GM23248 (cell line): ENCODE measurements at regions not wholly inside any gene's neighbourhood (a gene's known extent, or its start where the extent isn't known, plus 50 kb on each side); places are given as distances from the start of the nearest gene placed in this dataset.

Experiments used
- DNase-seq: peaks from one replicate; pipeline ENCODE4 v3.0.0-alpha.2; 2015
- H2AFZ ChIP-seq: fragments of 200-600 bp; sonication (generic); 2 replicates; pipeline ENCODE4 v1.6.1; 2016; ENCODE audit warnings: antibody characterized with exemption
- H3F3A ChIP-seq: fragments of 200-600 bp; sonication (generic); 2 replicates; pipeline ENCODE4 v1.6.1; 2016; ENCODE audit warnings: mild to moderate bottlenecking, antibody characterized with exemption, mixed run types; ENCODE audit not compliant: insufficient read depth
- H3K27ac ChIP-seq: fragments of 200-600 bp; sonication (generic); 2 replicates; pipeline ENCODE4 v1.5.1; 2016; ENCODE audit warnings: mild to moderate bottlenecking
- H3K27me3 ChIP-seq: fragments of 200-600 bp; sonication (generic); replicated peaks from 2 replicates; pipeline ENCODE4 v1.6.1; 2016; ENCODE audit warnings: mild to moderate bottlenecking; ENCODE audit not compliant: insufficient read depth
- H3K36me3 ChIP-seq: fragments of 200-600 bp; sonication (generic); 2 replicates; pipeline ENCODE4 v1.6.1; 2016; ENCODE audit warnings: low read depth, mild to moderate bottlenecking
- H3K4me1 ChIP-seq: fragments of 200-600 bp; sonication (generic); 2 replicates; pipeline ENCODE4 v1.6.1; 2016; ENCODE audit warnings: mild to moderate bottlenecking; ENCODE audit not compliant: insufficient read depth
- H3K4me2 ChIP-seq: fragments of 200-600 bp; sonication (generic); one replicate; pipeline ENCODE4 v1.6.1; 2016; ENCODE audit warnings: mild to moderate bottlenecking; ENCODE audit not compliant: unreplicated experiment
- H3K4me3 ChIP-seq: fragments of 200-600 bp; sonication (generic); 2 replicates; pipeline ENCODE4 v1.5.1; 2016; ENCODE audit warnings: mild to moderate bottlenecking
- H3K79me2 ChIP-seq: fragments of 200-600 bp; sonication (generic); 2 replicates; pipeline ENCODE4 v1.6.1; 2016; ENCODE audit warnings: mild to moderate bottlenecking; ENCODE audit not compliant: insufficient read depth
- H3K9ac ChIP-seq: fragments of 200-600 bp; sonication (generic); 2 replicates; pipeline ENCODE4 v1.6.1; 2016; ENCODE audit warnings: mild to moderate bottlenecking
- H3K9me2 ChIP-seq: fragments of 200-600 bp; sonication (generic); 2 replicates; pipeline ENCODE4 v1.6.1; 2016; ENCODE audit warnings: mixed run types, mild to moderate bottlenecking, moderate library complexity; ENCODE audit not compliant: insufficient read depth
- H3K9me3 ChIP-seq: fragments of 200-600 bp; sonication (generic); one replicate; pipeline ENCODE4 v1.6.1; 2017; ENCODE audit warnings: low read depth
- H4K20me1 ChIP-seq: fragments of 200-600 bp; sonication (generic); 2 replicates; pipeline ENCODE4 v1.6.0; 2016; ENCODE audit not compliant: insufficient read depth
- EZH2 ChIP-seq: fragments of 200-600 bp; sonication (generic); IDR thresholded peaks from 2 replicates; pipeline ENCODE4 v1.6.1; 2018; ENCODE audit warnings: antibody characterized with exemption, mild to moderate bottlenecking; ENCODE audit not compliant: insufficient read depth, poor library complexity, severe bottlenecking
- EZH2phosphoT487 ChIP-seq: fragments of 200-600 bp; sonication (generic); IDR thresholded peaks from 2 replicates; pipeline ENCODE4 v1.6.1; 2018; ENCODE audit warnings: antibody characterized with exemption, moderate library complexity, mild to moderate bottlenecking, low read depth; ENCODE audit not compliant: insufficient read depth
- WGBS, 2 experiments: methylation state at CpG; one replicate each; pipeline ENCODE4 v1.1.6; 2015 to 2017; ENCODE audit warnings: low lambda C conversion rate in 2 of 2, low coverage in 1 of 2; ENCODE audit errors: missing lambda C conversion rate in 2 of 2; 5-methylcytosine and 5-hydroxymethylcytosine counted together
- in situ Hi-C: fragments of 300-500 bp; cut with MboI; formaldehyde crosslinking; loops from 2 replicates; pipeline ENCODE4 v1.15.0; 2020

DNA sequence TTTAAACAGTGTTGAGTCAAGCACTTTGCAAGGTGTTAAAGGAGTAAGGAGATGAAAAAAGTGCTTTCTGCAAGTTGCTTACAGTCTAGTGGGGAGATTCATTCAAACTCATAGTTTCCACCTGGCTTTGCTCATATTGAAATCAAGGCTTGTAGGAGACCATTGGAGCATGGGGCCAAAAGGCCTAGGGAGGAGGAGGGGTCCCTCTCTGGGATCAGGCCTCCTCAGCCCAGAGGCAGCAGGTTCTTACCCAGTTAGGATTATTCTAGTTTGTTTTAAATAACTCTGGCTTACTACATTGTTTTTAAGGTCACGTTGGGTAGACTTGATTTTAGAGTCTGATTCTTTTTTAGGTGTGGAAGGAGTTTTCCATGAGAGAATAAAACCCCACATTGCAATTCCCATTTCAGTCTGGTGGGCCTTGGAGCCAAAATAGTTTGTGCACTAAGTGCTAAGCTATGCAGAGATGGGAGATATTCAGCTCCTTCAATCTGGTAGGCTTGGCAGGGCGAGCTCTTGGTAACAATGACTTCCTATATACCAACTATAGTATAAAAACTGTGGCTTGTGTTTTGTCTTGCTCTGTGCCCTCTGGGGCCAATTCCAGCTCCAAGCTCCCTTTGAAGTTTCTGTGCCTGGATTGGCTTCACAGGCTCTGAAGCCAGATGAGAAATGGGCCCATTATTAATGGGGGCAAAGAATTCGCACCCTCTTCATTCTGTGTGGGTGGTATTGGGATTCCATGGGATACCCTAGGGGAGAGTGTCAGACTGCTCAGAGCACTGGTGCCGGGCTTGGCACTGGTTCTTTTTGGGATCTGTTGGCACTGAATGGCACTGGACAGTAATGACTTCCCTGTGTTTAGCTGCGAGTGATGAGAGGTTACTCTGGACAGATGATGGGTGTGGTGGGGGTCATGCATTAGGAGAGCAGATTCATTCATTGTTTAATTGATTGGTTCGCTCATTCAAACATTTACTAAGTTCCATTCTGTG, 301.1 kb downstream of the MYCN start:
- Histone ChIP-seq H3K79me2 (no peaks in the 10 kb centered on the region), H3K9me3 (no peaks in the 10 kb centered on the region), H3K27me3 (no peaks in the 10 kb centered on the region), H3K9me2 (no peaks in the 10 kb centered on the region), H3K27ac (no peak overlapping the region), H4K20me1 (no peaks in the 10 kb centered on the region), H3K9ac (no peak overlapping the region), H3F3A (no peaks in the 10 kb centered on the region), H3K4me3 (no peak overlapping the region), H3K36me3 (no peaks in the 10 kb centered on the region), H3K4me1 (no peaks in the 10 kb centered on the region), H2AFZ (no peak overlapping the region), H3K4me2 (no peak overlapping the region)
- 11 to 12% methylated on average over 6 of the region's 6 CpGs for WGBS, 2 experiments
- DNase-seq: no peak
- in situ Hi-C loops: no loop called here
- TF ChIP-seq EZH2: no peak
- no peak for TF ChIP-seq EZH2phosphoT487

- Histone ChIP-seq H3K4me3 (no peak overlapping the region), H3K27ac (no peak overlapping the region), H3K9ac (no peak overlapping the region), H3K27me3 (no peaks in the 10 kb centered on the region), H3K36me3 (no peaks in the 10 kb centered on the region), H3F3A (no peaks in the 10 kb centered on the region), H2AFZ (no peak overlapping the region), H4K20me1 (no peaks in the 10 kb centered on the region), H3K9me3 (no peaks in the 10 kb centered on the region), H3K4me1 (no peaks in the 10 kb centered on the region), H3K9me2 (no peaks in the 10 kb centered on the region), H3K79me2 (no peaks in the 10 kb centered on the region), H3K4me2 (no peak overlapping the region)
- WGBS, 2 experiments: 9 to 13% methylated on average over 3 of the region's 3 CpGs
- TF ChIP-seq EZH2phosphoT487: no peak
- no peak for TF ChIP-seq EZH2
- DNase-seq: no peak
- in situ Hi-C loops: no loop called here
Observed at GRCh38 chr2:16240402-16240801, 300.1 kb downstream of the MYCN start.

GRCh38 chr2:16239296-16239850, 299.0 kb downstream of the MYCN start:
- in situ Hi-C loops: no loop called here
- TF ChIP-seq EZH2 (no peak), EZH2phosphoT487 (no peak)
- H3K27ac ChIP-seq: no peak overlapping the region

GRCh38 chr2:16238786-16239185, 298.4 kb downstream of the MYCN start:
- no peak for TF ChIP-seq EZH2
- no peak for TF ChIP-seq EZH2phosphoT487
- no peaks in the 10 kb centered on the region for H3K27me3 ChIP-seq
- DNase-seq: no peak
- no peaks in the 10 kb centered on the region for H3K79me2 ChIP-seq
- no peaks in the 10 kb centered on the region for H3K36me3 ChIP-seq
- no peak overlapping the region for H3K4me3 ChIP-seq
- H3K4me1 ChIP-seq: no peaks in the 10 kb centered on the region
- H4K20me1 ChIP-seq: no peaks in the 10 kb centered on the region
- in situ Hi-C loops: no loop called here
- H3K9me2 ChIP-seq: no peaks in the 10 kb centered on the region
- H3K4me2 ChIP-seq: no peak overlapping the region
- no peak overlapping the region for H2AFZ ChIP-seq
- no peak overlapping the region for H3K27ac ChIP-seq
- no peaks in the 10 kb centered on the region for H3K9me3 ChIP-seq
- H3F3A ChIP-seq: no peaks in the 10 kb centered on the region
- H3K9ac ChIP-seq: no peak overlapping the region

More at GRCh38 chr2:16239296-16239850, 299.0 kb downstream of the MYCN start:
- Histone ChIP-seq H2AFZ (no peak overlapping the region), H3K79me2 (no peaks in the 10 kb centered on the region), H3K9ac (no peak overlapping the region), H3F3A (no peaks in the 10 kb centered on the region), H3K9me2 (no peaks in the 10 kb centered on the region), H3K9me3 (no peaks in the 10 kb centered on the region), H3K27me3 (no peaks in the 10 kb centered on the region), H3K4me3 (no peak overlapping the region), H3K36me3 (no peaks in the 10 kb centered on the region), H4K20me1 (no peaks in the 10 kb centered on the region), H3K4me2 (no peak overlapping the region), H3K4me1 (no peaks in the 10 kb centered on the region)
- DNase-seq: no peak
- WGBS, 2 experiments: 24 to 26% methylated on average over 6 of the region's 6 CpGs
